A673 (cell line): ENCODE measurements at regions not wholly inside any gene's neighbourhood (a gene's known extent, or its start where the extent isn't known, plus 50 kb on each side); places are given as distances from the start of the nearest gene placed in this dataset.

ENCODE experiments used
- BruUV-seq: library from RNA; stranded (reverse); fragments of 400-500 nt; replicated peaks from 2 replicates; lab custom pipeline; 2021; lab: Mats Ljungman, UMichigan
- CTCF ChIA-PET: fragments of 300-600 bp; sonication (Branson Sonifier 250); formaldehyde crosslinking; loops from one replicate; lab custom pipeline; 2022; ENCODE audit warnings: antibody characterized with exemption; lab: Charles Lee
- POLR2A ChIA-PET: fragments of 300-600 bp; sonication (Branson Sonifier 250); formaldehyde crosslinking; loops from one replicate; lab custom pipeline; 2022; ENCODE audit warnings: antibody characterized with exemption; ENCODE audit not compliant: low non-redundant PET; lab: Charles Lee
- DNase-seq: peaks from one replicate; pipeline ENCODE4 v3.0.0-alpha.2; 2015; ENCODE audit warnings: low spot score
- H3K27ac ChIP-seq: fragments of 200-600 bp; sonication (generic); 2 replicates; pipeline ENCODE4 v1.5.1; 2016; ENCODE audit warnings: mixed run types, low read depth, mild to moderate bottlenecking, mixed read lengths, antibody characterized with exemption, low read length; ENCODE audit not compliant: poor library complexity, severe bottlenecking
- H3K27me3 ChIP-seq: fragments of 200-600 bp; sonication (generic); replicated peaks from 2 replicates; pipeline ENCODE4 v1.6.1; 2017; ENCODE audit warnings: mixed run types, low read depth, mild to moderate bottlenecking, mixed read lengths, antibody characterized with exemption, low read length; ENCODE audit not compliant: insufficient read depth, poor library complexity
- H3K36me3 ChIP-seq: fragments of 200-600 bp; sonication (generic); 2 replicates; pipeline ENCODE4 v1.6.1; 2016; ENCODE audit warnings: mixed run types, mild to moderate bottlenecking, mixed read lengths, antibody characterized with exemption, low read length; ENCODE audit not compliant: insufficient read depth, poor library complexity, severe bottlenecking
- H3K4me1 ChIP-seq: fragments of 200-600 bp; sonication (generic); 2 replicates; pipeline ENCODE4 v1.6.1; 2017; ENCODE audit warnings: mixed run types, mild to moderate bottlenecking, mixed read lengths, antibody characterized with exemption, low read length; ENCODE audit not compliant: insufficient read depth, poor library complexity, severe bottlenecking
- H3K4me3 ChIP-seq: fragments of 200-600 bp; sonication (generic); 2 replicates; pipeline ENCODE4 v1.5.1; 2016; ENCODE audit warnings: low read depth, mixed run types, mild to moderate bottlenecking, mixed read lengths, low read length; ENCODE audit not compliant: poor library complexity, severe bottlenecking
- H3K9me3 ChIP-seq: fragments of 200-600 bp; sonication (generic); 2 replicates; pipeline ENCODE4 v1.6.1; 2016; ENCODE audit warnings: mixed run types, low read depth, mild to moderate bottlenecking, mixed read lengths, antibody characterized with exemption, low read length; ENCODE audit not compliant: poor library complexity, severe bottlenecking
- EZH2 ChIP-seq: fragments of 200-600 bp; sonication (generic); IDR thresholded peaks from 2 replicates; pipeline ENCODE4 v1.6.1; 2017; ENCODE audit warnings: borderline replicate concordance, low read depth, mild to moderate bottlenecking, mixed read lengths, antibody characterized with exemption, low read length; ENCODE audit not compliant: poor library complexity, severe bottlenecking
- intact Hi-C: fragments of 100-400 bp; cut with micrococcal nuclease; formaldehyde crosslinking; loops from one replicate; pipeline ENCODE4 v1.10.0; 2022; ENCODE audit not compliant: unreplicated experiment
- TF ChIP-seq, protein P1 (sequence below): fragments of 300-800, 200-600 bp; sonication (generic); conservative IDR thresholded peaks from 2 replicates; pipeline ENCODE4 v1.5.1; 2017; ENCODE audit warnings: low read depth, mild to moderate bottlenecking, antibody characterized with exemption, low read length, moderate library complexity, mixed read lengths

DNA sequence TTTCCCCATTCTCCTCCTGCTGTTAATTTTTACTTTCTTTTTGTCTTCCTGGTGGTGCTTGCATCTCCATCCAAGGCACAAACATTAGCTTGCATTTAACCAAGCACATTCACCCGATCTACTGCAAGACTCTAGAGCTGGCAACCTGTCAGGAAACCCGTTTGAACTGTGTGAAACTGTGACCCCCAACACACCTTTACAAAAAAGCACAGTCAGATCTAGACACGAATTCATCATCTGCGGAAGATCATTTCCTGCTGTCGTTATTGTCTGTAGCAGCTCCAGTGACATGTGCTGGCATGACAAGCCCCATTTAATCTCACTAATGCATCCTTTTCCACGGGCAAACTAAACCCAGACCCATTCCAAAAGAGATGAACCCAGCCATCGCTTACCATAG lies 340.5 kb downstream of the VRK1 start:
- no peaks in the 10 kb centered on the region for H3K27me3 ChIP-seq
- no peaks in the 10 kb centered on the region for H3K4me1 ChIP-seq
- no peaks in the 10 kb centered on the region for H3K36me3 ChIP-seq
- no peak for DNase-seq
- H3K9me3 ChIP-seq: no peaks in the 10 kb centered on the region
- no peak for TF ChIP-seq EZH2
- TF ChIP-seq, protein P1, sequence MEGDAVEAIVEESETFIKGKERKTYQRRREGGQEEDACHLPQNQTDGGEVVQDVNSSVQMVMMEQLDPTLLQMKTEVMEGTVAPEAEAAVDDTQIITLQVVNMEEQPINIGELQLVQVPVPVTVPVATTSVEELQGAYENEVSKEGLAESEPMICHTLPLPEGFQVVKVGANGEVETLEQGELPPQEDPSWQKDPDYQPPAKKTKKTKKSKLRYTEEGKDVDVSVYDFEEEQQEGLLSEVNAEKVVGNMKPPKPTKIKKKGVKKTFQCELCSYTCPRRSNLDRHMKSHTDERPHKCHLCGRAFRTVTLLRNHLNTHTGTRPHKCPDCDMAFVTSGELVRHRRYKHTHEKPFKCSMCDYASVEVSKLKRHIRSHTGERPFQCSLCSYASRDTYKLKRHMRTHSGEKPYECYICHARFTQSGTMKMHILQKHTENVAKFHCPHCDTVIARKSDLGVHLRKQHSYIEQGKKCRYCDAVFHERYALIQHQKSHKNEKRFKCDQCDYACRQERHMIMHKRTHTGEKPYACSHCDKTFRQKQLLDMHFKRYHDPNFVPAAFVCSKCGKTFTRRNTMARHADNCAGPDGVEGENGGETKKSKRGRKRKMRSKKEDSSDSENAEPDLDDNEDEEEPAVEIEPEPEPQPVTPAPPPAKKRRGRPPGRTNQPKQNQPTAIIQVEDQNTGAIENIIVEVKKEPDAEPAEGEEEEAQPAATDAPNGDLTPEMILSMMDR: no peak
- intact Hi-C loops: no loop called here
- ChIA-PET POLR2A (no interaction called here), CTCF (no interaction called here)
- no peak overlapping the region for H3K4me3 ChIP-seq
- no peak overlapping the region for H3K27ac ChIP-seq
- BruUV-seq: no TSS peak

DNA sequence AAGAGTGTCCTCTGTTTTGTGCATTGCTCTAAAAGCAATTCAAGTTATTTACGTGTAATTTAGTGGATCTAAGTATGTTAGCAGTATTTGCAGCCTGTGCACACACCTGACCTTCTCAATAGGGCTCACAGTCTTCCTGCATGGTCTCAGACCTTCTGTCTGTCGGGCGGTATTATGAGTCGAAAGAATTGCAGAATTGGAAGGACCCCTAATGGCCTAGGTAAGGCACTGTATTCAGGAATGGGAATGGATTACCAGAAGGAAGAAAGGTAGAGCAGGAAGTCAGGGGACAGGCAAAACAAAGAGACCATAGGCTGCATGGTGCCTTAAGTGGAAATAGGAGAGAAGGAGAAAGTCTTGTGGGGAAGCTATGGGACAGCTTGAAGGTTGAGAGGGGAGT lies 341.6 kb downstream of the VRK1 start:
- DNase-seq: no peak
- H3K4me1 ChIP-seq: no peaks in the 10 kb centered on the region
- TF ChIP-seq EZH2: no peak
- TF ChIP-seq, protein P1: peak; percentile 37; the same call in 1 of the 2 replicates
- ChIA-PET POLR2A (no interaction called here), CTCF (no interaction called here)
- H3K36me3 ChIP-seq: no peaks in the 10 kb centered on the region
- no peak overlapping the region for H3K4me3 ChIP-seq
- no TSS peak for BruUV-seq
- intact Hi-C loops: no loop called here
- H3K27ac ChIP-seq: no peak overlapping the region
- H3K9me3 ChIP-seq: no peaks in the 10 kb centered on the region
- H3K27me3 ChIP-seq: no peaks in the 10 kb centered on the region

DNA sequence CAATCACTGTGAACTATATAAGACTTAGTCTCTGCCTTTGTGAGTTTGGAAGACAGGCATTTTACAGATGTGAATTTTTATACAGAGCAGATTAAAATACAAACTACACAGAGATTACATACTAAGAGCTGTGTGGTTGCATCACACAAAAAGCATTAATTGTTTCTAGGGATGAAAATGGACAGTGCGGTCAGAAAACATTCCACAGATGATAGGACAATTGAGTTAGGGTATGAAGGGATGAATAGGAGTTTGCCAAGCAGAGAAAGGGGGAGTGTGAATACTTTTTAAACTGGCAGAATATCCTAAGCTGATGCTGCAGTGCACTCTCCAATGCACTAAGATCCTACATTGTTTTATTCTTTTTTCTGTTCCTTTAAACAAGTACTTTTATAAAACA lies 345.8 kb downstream of the VRK1 start:
- no peak overlapping the region for H3K27ac ChIP-seq
- no peaks in the 10 kb centered on the region for H3K9me3 ChIP-seq
- H3K4me3 ChIP-seq: no peak overlapping the region
- no TSS peak for BruUV-seq
- ChIA-PET CTCF (no interaction called here), POLR2A (no interaction called here)
- no peaks in the 10 kb centered on the region for H3K4me1 ChIP-seq
- DNase-seq: no peak
- H3K27me3 ChIP-seq: no peaks in the 10 kb centered on the region
- intact Hi-C loops: no loop called here
- TF ChIP-seq, protein P1: no peak
- H3K36me3 ChIP-seq: no peaks in the 10 kb centered on the region
